K562 (cell line): ENCODE measurements at regions not wholly inside any gene's neighbourhood (a gene's known extent, or its start where the extent isn't known, plus 50 kb on each side); places are given as distances from the start of the nearest gene placed in this dataset.

ENCODE experiments used
- ATAC-seq: fragments of 200-7000 bp; cut with Tn5 transposase; 3 replicates; pipeline ENCODE4 v1.9.1; 2020; ENCODE audit warnings: moderate library complexity
- BruUV-seq: library from RNA; stranded (reverse); fragments of 400-500 nt; replicated peaks from 2 replicates; lab custom pipeline; 2021; lab: Mats Ljungman, UMichigan
- CTCF ChIA-PET: fragments of 300-600 bp; formaldehyde crosslinking; extraction: SDS; loops from one replicate; lab custom pipeline; 2021; ENCODE audit warnings: low intra/inter-chr PET ratio; lab: Yijun Ruan, JAX
- POLR2A ChIA-PET: fragments of 300-600, 350-650 bp; sonication (Branson Sonifier 250); formaldehyde crosslinking; extraction: SDS; loops from one replicate; lab custom pipeline; 2021; ENCODE audit warnings: antibody characterized with exemption, inconsistent platforms; lab: Yijun Ruan, JAX
- DNase-seq, 4 experiments: peaks; one replicate each; pipeline versions ENCODE4 v3.0.0 to v3.0.0-alpha.2; 2011 to 2018; ENCODE audit warnings: low spot score in 3 of 4, mixed read lengths in 3 of 4; ENCODE audit errors: extremely low read depth in 1 of 4
- FAIRE-seq: peaks from 2 replicates; lab custom pipeline; 2011; peaks lifted over from hg19 to GRCh38; lab: Jason Lieb, UNC
- H2AFZ ChIP-seq: 2 replicates; pipeline ENCODE4 v1.6.0; 2011; ENCODE audit warnings: low read depth, low read length, control low read depth, inconsistent platforms
- H3K27ac ChIP-seq: fragments of 200-600 bp; 3 replicates; pipeline ENCODE4 v1.8.0; 2011; ENCODE audit warnings: low read depth, mild to moderate bottlenecking, control low read depth, inconsistent platforms, low read length, moderate library complexity, mixed read lengths; ENCODE audit errors: extremely low read depth
- H3K27me3 ChIP-seq, 2 experiments: fragments of 300-600 bp in 1 of 2; 2 replicates in 1 of 2; 3 replicates in 1 of 2; pipeline versions ENCODE4 v1.6.0 to v1.8.0; 2011; ENCODE audit warnings: inconsistent platforms in 2 of 2, low read length in 2 of 2, mild to moderate bottlenecking in 1 of 2, mixed read lengths in 1 of 2, moderate library complexity in 1 of 2; ENCODE audit not compliant: control insufficient read depth in 2 of 2, insufficient read depth in 2 of 2
- H3K36me3 ChIP-seq: fragments of 300-600 bp; 3 replicates; pipeline ENCODE4 v1.8.0; 2011; ENCODE audit warnings: mild to moderate bottlenecking, low read length, inconsistent platforms; ENCODE audit not compliant: control insufficient read depth, insufficient read depth
- H3K4me1 ChIP-seq, 2 experiments: fragments of 200-600 bp in 1 of 2; replicated peaks in 1 of 2; 2 replicates in 1 of 2; 3 replicates in 1 of 2; pipeline versions ENCODE4 v1.5.1 to v1.8.0; 2011; ENCODE audit warnings: inconsistent platforms in 2 of 2, low read length in 2 of 2, mild to moderate bottlenecking in 1 of 2, mixed read lengths in 1 of 2, moderate library complexity in 1 of 2; ENCODE audit not compliant: control insufficient read depth in 2 of 2, insufficient read depth in 2 of 2
- H3K4me2 ChIP-seq: 2 replicates; pipeline ENCODE4 v1.6.1; 2011; ENCODE audit warnings: low read length, control low read depth, inconsistent platforms, mixed read lengths; ENCODE audit not compliant: insufficient read depth
- H3K4me3 ChIP-seq: fragments of 200-600 bp; sonication (generic), shearing (Covaris generic); 2 replicates; pipeline ENCODE4 v1.5.1; 2016; ENCODE audit warnings: control low read depth, inconsistent platforms
- H3K79me2 ChIP-seq: fragments of 200-600 bp; 3 replicates; pipeline ENCODE4 v1.8.0; 2011; ENCODE audit warnings: low read length, inconsistent platforms; ENCODE audit not compliant: control insufficient read depth, insufficient read depth
- H3K9ac ChIP-seq, 2 experiments: 2 replicates each; pipeline versions ENCODE4 v1.6.0 to v1.6.1; 2011; ENCODE audit warnings: low read depth in 2 of 2, low read length in 2 of 2, control low read depth in 1 of 2, inconsistent platforms in 1 of 2, mild to moderate bottlenecking in 1 of 2, mixed read lengths in 1 of 2; ENCODE audit not compliant: insufficient read depth in 1 of 2
- H3K9me1 ChIP-seq: one replicate; pipeline ENCODE4 v1.6.0; 2011; ENCODE audit warnings: inconsistent platforms, mild to moderate bottlenecking, low read length, moderate library complexity; ENCODE audit not compliant: control insufficient read depth, insufficient read depth
- H3K9me3 ChIP-seq: replicated peaks from 2 replicates; pipeline ENCODE4 v1.5.1; 2011; ENCODE audit warnings: low read depth, low read length, inconsistent platforms; ENCODE audit not compliant: control insufficient read depth, insufficient read depth
- H4K20me1 ChIP-seq: replicated peaks from 2 replicates; pipeline ENCODE4 v1.6.1; 2011; ENCODE audit warnings: low read length, inconsistent platforms, mixed read lengths; ENCODE audit not compliant: control insufficient read depth, insufficient read depth
- BCL6 ChIP-seq: fragments of 250-450 bp; sonication (Bioruptor Pico); IDR thresholded peaks from 2 replicates; pipeline ENCODE4 v1.4.0; 2020
- BRCA1 ChIP-seq, 2 experiments: fragments of 450-650 bp in 1 of 2; sonication (generic) in 1 of 2; formaldehyde crosslinking in 1 of 2; IDR thresholded peaks; 2 replicates each; pipeline versions ENCODE4 v1.5.0 to v1.6.1; 2017 to 2020; ENCODE audit warnings: mild to moderate bottlenecking in 1 of 2, missing genetic modification reagents in 1 of 2
- C11orf30 ChIP-seq: fragments of 450-650 bp; IDR thresholded peaks from 2 replicates; pipeline ENCODE4 v1.6.1; 2016; ENCODE audit warnings: low read depth, mild to moderate bottlenecking
- ETV1 ChIP-seq: fragments of 450-650 bp; conservative IDR thresholded peaks from 2 replicates; pipeline ENCODE4 v1.6.1; 2016; ENCODE audit warnings: missing genetic modification characterization, control low read depth, low read depth, missing compliant biosample characterization
- FOXJ3 ChIP-seq: sonication (generic); formaldehyde crosslinking; IDR thresholded peaks from 2 replicates; pipeline ENCODE4 v1.4.0; 2020; ENCODE audit warnings: mild to moderate bottlenecking, missing genetic modification reagents
- KDM5B ChIP-seq: fragments of 200-600 bp; sonication (generic); IDR thresholded peaks from 2 replicates; pipeline ENCODE4 v1.6.1; 2012; ENCODE audit warnings: low read depth, mild to moderate bottlenecking, moderate library complexity, low read length, control low read depth, inconsistent platforms; ENCODE audit not compliant: insufficient replicate concordance
- KLF1 ChIP-seq: fragments of 450-650 bp; IDR thresholded peaks from 2 replicates; pipeline ENCODE4 v1.6.1; 2016; ENCODE audit warnings: missing genetic modification characterization, missing compliant biosample characterization
- MAFF ChIP-seq: IDR thresholded peaks from 2 replicates; pipeline ENCODE4 v1.6.1; 2012; ENCODE audit warnings: low read length, improper control_type of control experiment
- MAFG ChIP-seq: fragments of 450-650 bp; conservative IDR thresholded peaks from 2 replicates; pipeline ENCODE4 v1.6.1; 2016; ENCODE audit warnings: missing genetic modification characterization, missing compliant biosample characterization
- MAFK ChIP-seq: IDR thresholded peaks from 2 replicates; pipeline ENCODE4 v1.6.1; 2011; ENCODE audit warnings: low read length, improper control_type of control experiment
- NR2C1 ChIP-seq, 2 experiments: fragments of 450-650 bp; IDR thresholded peaks; 2 replicates each; pipeline ENCODE4 v1.6.1; 2017; ENCODE audit warnings: mild to moderate bottlenecking in 2 of 2, antibody characterized with exemption in 1 of 2, inconsistent platforms in 1 of 2, missing compliant biosample characterization in 1 of 2, missing genetic modification characterization in 1 of 2
- NUFIP1 ChIP-seq: fragments of 450-650 bp; IDR thresholded peaks from 2 replicates; pipeline ENCODE4 v1.6.1; 2018; ENCODE audit not compliant: partially characterized antibody
- PHTF2 ChIP-seq: fragments of 250-450 bp; sonication (Bioruptor Pico); IDR thresholded peaks from 2 replicates; pipeline ENCODE4 v1.5.0; 2021; ENCODE audit warnings: mild to moderate bottlenecking
- PML ChIP-seq: IDR thresholded peaks from 2 replicates; pipeline ENCODE4 v1.6.1; 2012; ENCODE audit warnings: low read length, inconsistent platforms
- SRSF3 ChIP-seq: fragments of 200-400 bp; formaldehyde crosslinking; IDR thresholded peaks from 2 replicates; pipeline ENCODE4 v1.6.1; 2016; ENCODE audit warnings: mild to moderate bottlenecking, low read length, moderate library complexity; ENCODE audit not compliant: insufficient read depth
- TAF1 ChIP-seq: IDR thresholded peaks from 2 replicates; pipeline ENCODE4 v1.6.1; 2011; ENCODE audit warnings: mild to moderate bottlenecking, low read length, moderate library complexity; ENCODE audit not compliant: insufficient read depth, control insufficient read depth, severe bottlenecking; ENCODE audit errors: extremely low read depth
- TAF9B ChIP-seq: fragments of 450-650 bp; IDR thresholded peaks from 2 replicates; pipeline ENCODE4 v1.6.1; 2018; ENCODE audit warnings: mild to moderate bottlenecking; ENCODE audit not compliant: partially characterized antibody
- TEAD2 ChIP-seq: fragments of 450-650 bp; IDR thresholded peaks from 2 replicates; pipeline ENCODE4 v1.6.1; 2016; ENCODE audit warnings: missing genetic modification characterization, control low read depth, missing compliant biosample characterization
- THRAP3 ChIP-seq: fragments of 450-650 bp; IDR thresholded peaks from 2 replicates; pipeline ENCODE4 v1.6.1; 2016; ENCODE audit warnings: mild to moderate bottlenecking, inconsistent platforms, borderline replicate concordance
- ZNF274 ChIP-seq: IDR thresholded peaks from 2 replicates; pipeline ENCODE4 v1.6.1; 2011; ENCODE audit warnings: low read depth, mild to moderate bottlenecking, low read length, moderate library complexity, borderline replicate concordance
- ZNF316 ChIP-seq: fragments of 450-650 bp; IDR thresholded peaks from 2 replicates; pipeline ENCODE4 v1.6.1; 2016
- ZNF431 ChIP-seq: sonication (generic); formaldehyde crosslinking; IDR thresholded peaks from 2 replicates; pipeline ENCODE4 v1.8.0; 2022; ENCODE audit warnings: mild to moderate bottlenecking, missing genetic modification reagents
- ZNF644 ChIP-seq: fragments of 200-800 bp; sonication (Bioruptor generic); IDR thresholded peaks from 2 replicates; pipeline ENCODE4 v1.6.1; 2016; ENCODE audit warnings: low read depth, missing genetic modification characterization, missing compliant biosample characterization
- in situ Hi-C: fragments of 300-500 bp; cut with MboI; formaldehyde crosslinking; loops from 4 replicates; pipeline ENCODE4 v1.15.0; 2018; ENCODE audit warnings: inconsistent platforms, mixed read lengths
- intact Hi-C: fragments of 100-400 bp; cut with micrococcal nuclease; formaldehyde crosslinking; loops from 2 replicates; pipeline ENCODE4 v1.14.2; 2022
- TF ChIP-seq, protein P1 (sequence below): fragments of 250-450 bp; sonication (Bioruptor Pico); IDR thresholded peaks from 2 replicates; pipeline ENCODE4 v1.6.1; 2021; ENCODE audit warnings: mild to moderate bottlenecking
- TF ChIP-seq, protein P2 (sequence below): fragments of 250-450 bp; sonication (Bioruptor Pico); IDR thresholded peaks from 2 replicates; pipeline ENCODE4 v1.4.0; 2020

DNA sequence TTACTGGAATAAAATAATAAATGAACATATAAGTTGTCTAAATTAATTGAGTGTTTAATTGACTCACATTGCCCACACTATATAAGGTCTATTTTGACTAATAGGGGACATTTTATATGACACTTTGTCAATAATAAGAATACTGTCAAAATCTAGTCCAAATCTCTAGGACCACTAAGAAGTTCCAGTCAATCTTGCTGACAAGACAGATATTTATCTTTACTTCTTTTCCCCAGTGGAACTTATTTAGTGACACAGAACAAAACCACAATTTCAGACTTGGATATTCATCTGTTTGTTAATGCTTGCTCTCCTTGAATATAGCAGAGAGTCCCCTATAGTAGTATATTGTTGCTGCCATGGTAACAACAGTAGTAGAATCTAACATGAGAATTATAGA, 954.6 kb upstream of the MANEA start:
- FAIRE-seq = no peak
- Histone ChIP-seq H2AFZ (no peak overlapping the region), H4K20me1 (no peaks in the 10 kb centered on the region), H3K9me1 (no peaks in the 10 kb centered on the region), H3K79me2 (no peaks in the 10 kb centered on the region), H3K36me3 (no peaks in the 10 kb centered on the region), H3K9ac (no peak overlapping the region), H3K4me3 (no peak overlapping the region), H3K4me2 (no peak overlapping the region), H3K27ac (no peak overlapping the region), H3K4me1 (no peaks in the 10 kb centered on the region), H3K9me3 (no peaks in the 10 kb centered on the region; the same call in 1 of the 2 replicates), H3K27me3 (no peaks in the 10 kb centered on the region)
- BruUV-seq = no TSS peak
- in situ Hi-C loops (no loop called here), intact Hi-C loops (no loop called here)
- DNase-seq = no peak
- ChIA-PET CTCF (no interaction called here), POLR2A (no interaction called here)
- no peak for ATAC-seq
- TF ChIP-seq, protein P1, sequence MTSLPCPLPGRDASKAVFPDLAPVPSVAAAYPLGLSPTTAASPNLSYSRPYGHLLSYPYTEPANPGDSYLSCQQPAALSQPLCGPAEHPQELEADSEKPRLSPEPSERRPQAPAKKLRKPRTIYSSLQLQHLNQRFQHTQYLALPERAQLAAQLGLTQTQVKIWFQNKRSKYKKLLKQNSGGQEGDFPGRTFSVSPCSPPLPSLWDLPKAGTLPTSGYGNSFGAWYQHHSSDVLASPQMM (CRISPR knock-in tag) = no peak
- TF ChIP-seq THRAP3 (no peak), TAF1 (no peak), PML (no peak), TEAD2 (tag) (no peak), ETV1 (tag) (no peak), MAFG (tag) (peak; percentile 41; the same call in 1 of the 2 replicates), MAFF (peak; percentile 69), KDM5B (no peak), MAFK (peak; percentile 57), ZNF644 (no peak), FOXJ3 (CRISPR knock-in tag) (no peak), PHTF2 (no peak), C11orf30 (0 out of 2 replicates have a peak, but pooled peaks have one; percentile 18), KLF1 (no peak), ZNF316 (peak; percentile 52; the same call in 1 of the 2 replicates), NUFIP1 (no peak), ZNF274 (no peak), BCL6 (CRISPR knock-in tag) (no peak), TAF9B (no peak), SRSF3 (no peak), ZNF431 (no peak), NR2C1 (IDR thresholded peaks at IDR 0.05) (no peak), NR2C1 (tag; IDR thresholded peaks at IDR 0.05) (no peak), BRCA1 (IDR thresholded peaks at IDR 0.05) (no peak), BRCA1 (CRISPR knock-in tag; IDR thresholded peaks at IDR 0.05) (no peak)
- TF ChIP-seq, protein P2, sequence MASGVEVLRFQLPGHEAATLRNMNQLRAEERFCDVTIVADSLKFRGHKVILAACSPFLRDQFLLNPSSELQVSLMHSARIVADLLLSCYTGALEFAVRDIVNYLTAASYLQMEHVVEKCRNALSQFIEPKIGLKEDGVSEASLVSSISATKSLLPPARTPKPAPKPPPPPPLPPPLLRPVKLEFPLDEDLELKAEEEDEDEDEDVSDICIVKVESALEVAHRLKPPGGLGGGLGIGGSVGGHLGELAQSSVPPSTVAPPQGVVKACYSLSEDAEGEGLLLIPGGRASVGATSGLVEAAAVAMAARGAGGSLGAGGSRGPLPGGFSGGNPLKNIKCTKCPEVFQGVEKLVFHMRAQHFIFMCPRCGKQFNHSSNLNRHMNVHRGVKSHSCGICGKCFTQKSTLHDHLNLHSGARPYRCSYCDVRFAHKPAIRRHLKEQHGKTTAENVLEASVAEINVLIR (CRISPR knock-in tag) = no peak
